H4 (cell line): ENCODE measurements at regions not wholly inside any gene's neighbourhood (a gene's known extent, or its start where the extent isn't known, plus 50 kb on each side); places are given as distances from the start of the nearest gene placed in this dataset.

Experiments used
- DNase-seq: peaks from one replicate; pipeline ENCODE4 v3.0.0-alpha.2; 2015; ENCODE audit warnings: low spot score

DNA sequence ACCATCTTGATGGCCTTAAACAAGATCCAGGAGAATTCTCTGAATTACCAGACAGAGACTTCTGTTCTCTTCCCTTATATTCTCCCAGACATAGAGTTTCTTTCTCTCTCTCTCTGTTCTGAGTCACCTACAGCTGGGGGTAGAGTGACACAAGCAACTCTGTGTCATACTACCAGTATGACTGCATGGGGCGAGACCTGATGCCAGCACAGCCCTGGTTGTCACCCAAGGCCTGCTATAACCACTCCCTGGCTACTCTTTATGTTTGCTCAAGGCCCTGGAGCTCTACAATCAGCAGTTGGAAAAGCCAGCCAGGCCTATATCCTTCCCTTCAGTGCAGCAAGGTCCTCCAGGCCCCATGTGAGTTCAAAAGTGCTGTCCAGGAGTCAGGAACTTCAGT, 114.2 kb upstream of the TENT5D start:
- no peak for DNase-seq

DNA sequence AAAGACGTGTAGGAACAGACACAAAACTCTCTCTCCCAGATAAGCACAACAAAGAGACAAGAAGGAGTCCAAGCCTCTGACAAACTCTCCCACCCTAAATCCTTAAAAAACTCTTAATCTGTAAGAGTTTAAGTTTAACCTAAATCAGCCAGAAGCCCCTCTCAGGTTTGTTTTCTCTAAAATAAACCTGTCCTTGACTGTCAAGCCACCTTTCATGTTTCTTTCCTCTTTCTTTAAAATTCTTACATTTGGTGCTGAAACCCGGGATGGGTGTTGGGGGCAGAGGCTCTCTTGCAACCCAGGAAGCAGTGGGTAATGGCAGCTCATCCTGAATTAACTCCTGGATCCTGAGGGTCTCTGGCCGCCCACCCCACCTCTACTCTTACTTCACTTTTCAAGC, 107.8 kb upstream of the TENT5D start:
- no peak for DNase-seq

DNA sequence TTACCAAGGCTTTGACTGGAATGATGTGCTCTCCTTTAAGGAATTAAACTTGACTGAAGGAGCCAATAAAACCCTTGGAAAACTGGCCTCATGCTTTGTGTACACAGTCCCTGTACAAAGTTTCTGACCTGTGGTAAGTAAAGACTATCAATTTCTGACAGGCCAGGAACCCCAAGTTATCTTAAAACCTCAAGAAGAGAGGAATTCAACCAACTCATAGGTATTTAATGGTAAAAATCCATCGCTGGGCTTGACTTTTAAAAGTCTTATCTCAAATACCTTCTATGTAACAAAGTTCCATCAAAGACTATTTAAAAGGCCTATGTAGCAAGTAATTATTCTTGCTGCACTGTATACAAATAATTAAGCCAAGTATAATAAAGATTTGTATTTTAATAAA, 103.7 kb upstream of the TENT5D start:
- DNase-seq, result no peak

DNA sequence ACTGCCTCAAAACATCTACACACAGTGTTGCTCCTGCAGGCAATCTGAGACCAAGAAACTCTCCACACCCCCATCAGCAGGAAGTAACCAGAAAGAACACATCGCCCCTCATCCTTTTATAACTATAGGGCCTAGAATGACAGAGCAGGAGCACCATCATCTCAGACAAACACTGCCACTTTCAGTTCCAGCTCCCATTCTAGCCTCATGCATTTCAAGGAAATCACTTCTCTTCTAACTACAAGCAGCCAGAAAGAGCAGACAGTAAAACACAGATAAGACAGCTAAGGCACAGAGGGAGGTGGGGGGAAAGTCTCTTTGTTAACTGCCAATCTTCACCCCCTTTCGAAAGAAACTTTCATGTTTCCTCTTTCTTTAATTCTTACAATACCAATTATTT, 102.6 kb upstream of the TENT5D start:
- no peak for DNase-seq

DNA sequence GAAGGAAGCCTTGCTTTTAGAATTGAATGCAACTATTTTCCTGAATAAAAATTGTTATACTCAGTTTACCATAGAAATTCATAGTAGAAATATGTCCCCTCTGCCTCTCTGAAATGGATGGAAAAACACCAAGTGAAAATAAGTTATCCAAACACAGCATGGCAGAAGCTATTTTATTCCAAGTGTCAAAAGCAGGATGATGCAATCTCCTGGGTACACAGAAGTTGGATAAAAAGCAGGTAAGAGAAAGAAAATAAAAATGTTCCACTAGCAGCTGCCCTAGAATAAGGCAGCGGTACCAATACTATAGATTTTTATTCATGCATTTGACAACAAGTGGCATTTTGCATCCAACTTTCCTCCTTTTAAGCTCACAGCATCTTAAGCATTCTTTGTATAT, 89.0 kb upstream of the TENT5D start:
- no peak for DNase-seq

DNA sequence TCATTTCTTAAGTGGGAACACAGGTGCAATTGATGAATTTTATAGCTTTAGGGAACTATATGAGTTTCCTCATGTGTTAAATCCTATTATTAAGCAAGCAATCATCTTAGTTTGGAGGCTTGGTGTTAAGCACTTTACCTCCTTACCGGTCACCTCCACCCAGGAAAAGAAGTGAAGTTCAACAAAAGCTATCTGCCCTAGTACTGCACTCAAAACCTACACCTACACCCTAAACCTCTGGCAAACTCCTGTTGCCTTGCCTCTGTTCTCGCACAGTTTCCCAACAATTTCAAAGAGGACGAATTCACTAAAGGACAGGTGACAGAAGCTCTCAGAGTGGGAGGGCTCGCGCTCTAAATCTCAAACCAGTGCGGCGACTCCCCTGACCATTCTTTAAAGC, 85.7 kb upstream of the TENT5D start:
- peak; percentile 2 for DNase-seq

DNA sequence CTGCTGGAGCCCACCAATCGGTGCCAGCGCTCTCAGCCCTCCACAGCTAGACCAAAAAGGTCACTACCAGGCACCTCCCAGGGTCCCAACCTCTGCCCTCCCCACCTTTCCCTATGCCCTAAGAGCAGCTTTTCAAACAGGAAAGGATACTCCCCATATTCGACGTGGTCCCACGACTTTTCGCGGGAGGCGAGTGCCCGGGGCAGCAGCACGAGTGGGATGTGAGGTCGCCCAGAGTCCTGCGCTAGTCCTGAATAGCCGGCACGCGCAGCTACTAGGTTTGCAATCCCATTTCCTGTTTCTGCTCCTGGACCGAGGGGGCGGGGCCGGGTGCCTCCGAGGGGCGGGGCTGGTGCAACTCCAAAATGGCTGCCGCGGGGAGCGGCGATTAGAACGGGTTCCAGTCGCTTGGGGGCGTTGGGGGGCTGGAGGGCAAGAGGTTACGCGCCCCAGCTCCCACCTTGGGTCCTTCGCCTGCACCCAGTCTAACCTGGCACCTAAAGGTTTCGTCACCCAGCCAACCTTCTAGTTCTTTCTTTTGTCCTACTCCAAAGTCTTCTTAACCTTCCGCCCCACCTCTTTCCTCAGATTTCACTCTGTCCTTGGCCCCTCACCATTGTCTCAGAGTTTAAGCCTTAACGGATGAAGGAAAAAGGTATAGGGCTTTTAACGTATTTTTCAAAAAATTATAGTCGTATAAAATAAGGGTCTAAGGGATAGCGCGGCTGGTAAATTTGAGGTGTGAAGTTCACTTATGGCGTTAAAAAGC, 85.0 kb upstream of the TENT5D start:
- DNase-seq, result peak; percentile 67

DNA sequence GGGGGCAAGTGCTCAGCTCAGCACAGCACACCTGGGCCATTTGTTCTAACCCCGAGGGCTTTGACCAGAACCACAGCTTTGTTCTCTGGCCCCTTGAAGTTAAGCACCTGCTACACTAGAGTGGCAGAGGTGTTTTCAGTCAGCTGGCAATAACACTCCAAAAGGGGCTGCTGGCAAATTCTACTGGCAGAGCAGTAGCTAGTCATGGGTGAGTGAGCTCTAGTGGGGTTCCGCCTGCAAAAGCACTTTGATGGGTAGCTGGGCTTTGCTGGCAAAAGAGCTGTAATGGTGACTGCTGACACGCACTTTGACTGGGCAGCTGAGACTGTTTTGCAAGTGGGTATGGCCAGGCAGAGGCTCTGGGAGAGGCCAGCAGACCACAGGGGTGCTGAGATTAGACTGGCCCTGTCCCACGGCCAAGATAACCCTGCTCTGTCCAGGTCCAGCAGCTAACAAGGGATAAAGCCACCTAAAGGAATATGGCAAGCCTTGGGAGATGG, 65.2 kb upstream of the TENT5D start:
- no peak for DNase-seq
